Panc1 (cell line): ENCODE measurements at regions not wholly inside any gene's neighbourhood (a gene's known extent, or its start where the extent isn't known, plus 50 kb on each side); places are given as distances from the start of the nearest gene placed in this dataset.

Experiments
- ATAC-seq: fragments of 200-7000 bp; cut with Tn5 transposase; 2 replicates; pipeline ENCODE4 v1.9.1; 2020; ENCODE audit warnings: mild to moderate bottlenecking, moderate library complexity
- BruUV-seq: library from RNA; stranded (reverse); fragments of 400-500 nt; replicated peaks from 2 replicates; lab custom pipeline; 2021; lab: Mats Ljungman, UMichigan
- CTCF ChIA-PET: fragments of 300-600 bp; sonication (Branson Sonifier 250); formaldehyde crosslinking; loops from one replicate; lab custom pipeline; 2022; ENCODE audit warnings: antibody characterized with exemption; lab: Charles Lee
- POLR2A ChIA-PET: fragments of 300-600 bp; sonication (Branson Sonifier 250); formaldehyde crosslinking; loops from one replicate; lab custom pipeline; 2022; ENCODE audit warnings: antibody characterized with exemption; lab: Charles Lee
- DNase-seq: peaks from one replicate; pipeline ENCODE4 v3.0.0-alpha.2; 2010; ENCODE audit warnings: low read depth, low spot score
- H3K27ac ChIP-seq: 2 replicates; pipeline ENCODE4 v1.5.1; 2011; ENCODE audit warnings: mild to moderate bottlenecking, low read length, inconsistent platforms
- H3K27me3 ChIP-seq: fragments of 200-500 bp; sonication (Bioruptor generic); 2 replicates; pipeline ENCODE4 v1.6.0; 2014; ENCODE audit warnings: low read length, inconsistent platforms; ENCODE audit not compliant: control insufficient read depth, insufficient read depth
- H3K36me3 ChIP-seq: fragments of 200-500 bp; sonication (Bioruptor generic); 2 replicates; pipeline ENCODE4 v1.5.1; 2014; ENCODE audit warnings: inconsistent platforms, mild to moderate bottlenecking, low read length, moderate library complexity; ENCODE audit not compliant: control insufficient read depth, insufficient read depth
- H3K4me1 ChIP-seq: 2 replicates; pipeline ENCODE4 v1.5.1; 2011; ENCODE audit warnings: inconsistent platforms, mild to moderate bottlenecking, low read length, moderate library complexity; ENCODE audit not compliant: control insufficient read depth, insufficient read depth
- H3K4me3 ChIP-seq, 2 experiments: 2 replicates each; pipeline ENCODE4 v1.5.1; 2011 to 2012; ENCODE audit warnings: low read depth in 2 of 2, low read length in 2 of 2, mild to moderate bottlenecking in 2 of 2, inconsistent platforms in 1 of 2, moderate library complexity in 1 of 2
- H3K9me3 ChIP-seq: fragments of 200-500 bp; sonication (Bioruptor generic); 2 replicates; pipeline ENCODE4 v1.5.1; 2014; ENCODE audit warnings: low read depth, mild to moderate bottlenecking, inconsistent platforms, low read length, moderate library complexity; ENCODE audit not compliant: control insufficient read depth, insufficient read depth
- POLR2AphosphoS5 ChIP-seq: IDR thresholded peaks from 2 replicates; pipeline ENCODE4 v1.6.1; 2012; ENCODE audit warnings: mild to moderate bottlenecking, low read depth, low read length, moderate library complexity
- REST ChIP-seq, 2 experiments: IDR thresholded peaks; 2 replicates each; pipeline ENCODE4 v1.6.1; 2011 to 2012; ENCODE audit warnings: low read depth in 2 of 2, control low read depth in 1 of 2, low read length in 1 of 2, mild to moderate bottlenecking in 1 of 2, moderate library complexity in 1 of 2; ENCODE audit not compliant: insufficient read depth in 1 of 2
- SIN3A ChIP-seq: IDR thresholded peaks from 2 replicates; pipeline ENCODE4 v1.6.1; 2012; ENCODE audit warnings: low read depth, mild to moderate bottlenecking, low read length, moderate library complexity, borderline replicate concordance; ENCODE audit not compliant: insufficient read depth
- TCF7L2 ChIP-seq: IDR thresholded peaks from 2 replicates; pipeline ENCODE4 v1.6.1; 2011; ENCODE audit warnings: mild to moderate bottlenecking, low read depth, low read length, inconsistent platforms
- in situ Hi-C: cut with HindIII; loops from 2 replicates; pipeline ENCODE4 v1.10.0; 2016; ENCODE audit warnings: low sequenced_read_pairs, low pct_unique_long_range_greater_than_20kb
- intact Hi-C: fragments of 100-400 bp; cut with micrococcal nuclease; formaldehyde crosslinking; loops from one replicate; pipeline ENCODE4 v1.10.0; 2022; ENCODE audit not compliant: unreplicated experiment
- TF ChIP-seq, protein P1 (sequence below): fragments of 450-650 bp; IDR thresholded peaks from 2 replicates; pipeline ENCODE4 v1.5.1; 2017; ENCODE audit warnings: mild to moderate bottlenecking

DNA sequence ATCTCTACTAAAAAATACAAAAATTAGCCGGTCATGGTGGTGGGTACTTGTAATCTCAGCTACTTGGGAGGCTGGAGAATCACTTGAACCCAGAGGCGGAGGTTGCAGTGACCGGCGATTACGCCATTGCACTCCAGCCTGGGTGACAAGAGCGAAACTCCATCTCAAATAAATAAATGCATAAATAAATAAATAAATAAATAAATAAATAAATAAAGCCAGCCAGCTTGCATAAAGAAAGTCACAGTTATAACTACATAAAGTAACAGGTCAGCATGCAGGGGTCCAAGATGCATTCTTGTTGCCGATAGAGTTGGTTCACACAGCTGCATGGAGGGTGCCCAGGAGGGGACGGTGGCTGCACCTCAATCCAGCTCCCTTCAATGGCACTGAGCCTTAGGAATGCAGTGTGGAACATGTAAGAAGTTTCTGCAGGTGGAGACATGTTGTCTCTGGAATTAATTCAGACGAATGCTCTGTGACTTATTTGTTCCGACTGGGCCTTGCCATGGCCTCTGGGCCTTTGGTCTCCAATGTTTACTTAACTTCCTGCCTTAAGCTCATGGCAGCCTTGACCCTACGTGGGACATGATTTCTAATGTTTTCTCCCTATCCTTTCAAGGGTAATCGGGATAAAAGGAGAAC is 159.6 kb upstream of the PRKCQ start:
- Histone ChIP-seq H3K36me3 (no peaks in the 10 kb centered on the region), H3K27ac (no peak overlapping the region), H3K4me3 (no peak overlapping the region), H3K9me3 (no peaks in the 10 kb centered on the region), H3K27me3 (no peaks in the 10 kb centered on the region), H3K4me1 (no peaks in the 10 kb centered on the region)
- CTCF ChIA-PET, result no interaction called here
- DNase-seq, result no peak
- ATAC-seq, result no peak
- no TSS peak for BruUV-seq
- intact Hi-C loops (no loop called here), in situ Hi-C loops (no loop called here)
- TF ChIP-seq TCF7L2 (no peak), REST (IDR thresholded peaks at IDR 0.05; ENCODE audit: insufficient read depth in 1 of 2, low read depth in 2 of 2, low read length in 1 of 2) (no peak), SIN3A (no peak), POLR2AphosphoS5 (no peak)
- TF ChIP-seq, protein P1, sequence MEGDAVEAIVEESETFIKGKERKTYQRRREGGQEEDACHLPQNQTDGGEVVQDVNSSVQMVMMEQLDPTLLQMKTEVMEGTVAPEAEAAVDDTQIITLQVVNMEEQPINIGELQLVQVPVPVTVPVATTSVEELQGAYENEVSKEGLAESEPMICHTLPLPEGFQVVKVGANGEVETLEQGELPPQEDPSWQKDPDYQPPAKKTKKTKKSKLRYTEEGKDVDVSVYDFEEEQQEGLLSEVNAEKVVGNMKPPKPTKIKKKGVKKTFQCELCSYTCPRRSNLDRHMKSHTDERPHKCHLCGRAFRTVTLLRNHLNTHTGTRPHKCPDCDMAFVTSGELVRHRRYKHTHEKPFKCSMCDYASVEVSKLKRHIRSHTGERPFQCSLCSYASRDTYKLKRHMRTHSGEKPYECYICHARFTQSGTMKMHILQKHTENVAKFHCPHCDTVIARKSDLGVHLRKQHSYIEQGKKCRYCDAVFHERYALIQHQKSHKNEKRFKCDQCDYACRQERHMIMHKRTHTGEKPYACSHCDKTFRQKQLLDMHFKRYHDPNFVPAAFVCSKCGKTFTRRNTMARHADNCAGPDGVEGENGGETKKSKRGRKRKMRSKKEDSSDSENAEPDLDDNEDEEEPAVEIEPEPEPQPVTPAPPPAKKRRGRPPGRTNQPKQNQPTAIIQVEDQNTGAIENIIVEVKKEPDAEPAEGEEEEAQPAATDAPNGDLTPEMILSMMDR, result no peak
- POLR2A ChIA-PET, result no interaction called here

DNA sequence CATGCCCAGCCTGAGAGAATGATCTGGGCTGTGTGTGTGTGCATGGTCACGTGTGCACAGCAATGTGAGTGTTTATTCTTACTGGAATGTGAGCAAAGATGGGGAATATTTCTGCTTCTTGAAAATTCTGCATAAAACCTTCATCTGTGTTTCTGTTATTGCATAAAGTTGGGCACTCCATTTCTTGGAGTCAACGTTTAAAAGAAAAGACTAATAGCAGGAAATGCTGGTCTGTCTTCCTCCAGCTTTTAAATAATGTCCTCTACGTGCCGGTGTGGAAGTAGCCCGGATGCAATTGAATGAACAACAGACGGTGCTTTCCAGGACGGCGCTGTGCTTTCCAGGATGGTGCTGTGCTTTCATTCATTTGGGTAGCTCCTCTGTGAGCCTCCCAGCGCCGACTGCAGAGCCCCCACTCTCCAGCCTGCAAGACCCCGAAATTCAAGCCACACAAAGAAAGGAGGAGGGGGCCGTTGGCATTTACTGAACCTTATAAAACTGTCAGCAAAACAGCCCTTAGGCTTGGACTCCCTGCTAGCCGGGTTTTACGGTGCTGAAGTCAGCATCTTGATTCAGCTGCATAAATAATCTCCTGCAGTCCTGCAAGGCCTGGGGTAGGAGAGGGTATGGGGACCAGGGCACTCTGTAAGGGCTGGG is 158.2 kb upstream of the PRKCQ start:
- no peak for ATAC-seq
- no peaks in the 10 kb centered on the region for H3K9me3 ChIP-seq
- BruUV-seq, result no TSS peak

More for the DNA sequence above, 158.2 kb upstream of the PRKCQ start:
- TF ChIP-seq REST (IDR thresholded peaks at IDR 0.05; ENCODE audit: insufficient read depth in 1 of 2, low read depth in 2 of 2, low read length in 1 of 2) (no peak), POLR2AphosphoS5 (no peak), TCF7L2 (no peak), SIN3A (no peak)
- TF ChIP-seq, protein P1, result no peak
- no peak overlapping the region for H3K27ac ChIP-seq
- CTCF ChIA-PET, result no interaction called here
- H3K4me3 ChIP-seq, result no peak overlapping the region
- H3K27me3 ChIP-seq, result no peaks in the 10 kb centered on the region
- in situ Hi-C loops, result no loop called here
- intact Hi-C loops, result no loop called here
- H3K4me1 ChIP-seq, result no peaks in the 10 kb centered on the region
- no peaks in the 10 kb centered on the region for H3K36me3 ChIP-seq
- POLR2A ChIA-PET, result no interaction called here
- DNase-seq, result no peak
